ENCODE measurements at regions not wholly inside any gene's neighbourhood (a gene's known extent, or its start where the extent isn't known, plus 50 kb on each side); places are given as distances from the start of the nearest gene placed in this dataset.

- no peak for DNase-seq
Measured at GRCh38 chr3:124512881-124513609, 217.2 kb upstream of the UMPS start.

GRCh38 chr3:124513610-124513997, 216.6 kb upstream of the UMPS start:
- DNase-seq = no peak

GRCh38 chr3:124514683-124515082, 215.6 kb upstream of the UMPS start:
- DNase-seq = no peak

GRCh38 chr3:124516333-124516732, 213.9 kb upstream of the UMPS start:
- DNase-seq = no peak

- no peak for DNase-seq
Measured at GRCh38 chr3:124517306-124517705, 212.9 kb upstream of the UMPS start.

- no peak for DNase-seq
Measured at GRCh38 chr3:124518350-124518749, 211.9 kb upstream of the UMPS start.

- DNase-seq = no peak
Measured at GRCh38 chr3:124519591-124520194, 210.6 kb upstream of the UMPS start.

- DNase-seq = no peak
Measured at GRCh38 chr3:124520970-124521369, 209.3 kb upstream of the UMPS start.

- DNase-seq = no peak
Measured at GRCh38 chr3:124522082-124522625, 208.1 kb upstream of the UMPS start.

GRCh38 chr3:124526601-124527000, 203.7 kb upstream of the UMPS start:
- DNase-seq = no peak

- DNase-seq = no peak
Measured at GRCh38 chr3:124529826-124530571, 200.3 kb upstream of the UMPS start.

GRCh38 chr3:124530916-124531315, 199.3 kb upstream of the UMPS start:
- no peak for DNase-seq

GRCh38 chr3:124532071-124532470, 198.2 kb upstream of the UMPS start:
- no peak for DNase-seq

GRCh38 chr3:124535306-124535705, 194.9 kb upstream of the UMPS start:
- no peak for DNase-seq

- no peak for DNase-seq
Measured at GRCh38 chr3:124540550-124541211, 189.6 kb upstream of the UMPS start.

GRCh38 chr3:124542214-124542869, 187.9 kb upstream of the UMPS start:
- DNase-seq = no peak

- DNase-seq = no peak
Measured at GRCh38 chr3:124545891-124546290, 184.4 kb upstream of the UMPS start.

- DNase-seq = no peak
Measured at GRCh38 chr3:124552224-124552623, 178.0 kb upstream of the UMPS start.

GRCh38 chr3:124553178-124553577, 177.1 kb upstream of the UMPS start:
- no peak for DNase-seq

- no peak for DNase-seq
Measured at GRCh38 chr3:124556636-124557035, 173.6 kb upstream of the UMPS start.

- no peak for DNase-seq
Measured at GRCh38 chr3:124557433-124558232, 172.6 kb upstream of the UMPS start.
